ENCODE measurements at regions not wholly inside any gene's neighbourhood (a gene's known extent, or its start where the extent isn't known, plus 50 kb on each side); places are given as distances from the start of the nearest gene placed in this dataset.

DNA sequence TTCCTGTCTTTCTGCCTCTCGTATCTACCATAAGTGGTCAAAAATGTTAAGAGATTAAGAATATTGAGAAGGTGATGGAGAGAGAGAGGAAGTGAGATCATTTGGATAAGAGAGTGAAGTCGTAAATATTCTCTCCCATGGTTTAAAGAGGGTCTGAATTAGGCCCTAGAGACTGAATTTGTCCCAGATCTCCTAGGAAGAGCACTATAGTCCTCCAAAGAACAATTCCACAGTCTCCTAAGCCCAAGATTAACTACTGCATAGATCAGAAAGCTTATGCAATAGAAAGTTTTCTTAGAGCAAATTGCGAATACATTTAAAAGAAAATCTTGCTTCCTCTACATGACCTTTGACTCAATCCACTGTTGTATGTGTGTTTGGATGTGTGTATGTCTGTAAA, 598.8 kb downstream of the TUSC7 start:
- TF ChIP-seq, protein P1, sequence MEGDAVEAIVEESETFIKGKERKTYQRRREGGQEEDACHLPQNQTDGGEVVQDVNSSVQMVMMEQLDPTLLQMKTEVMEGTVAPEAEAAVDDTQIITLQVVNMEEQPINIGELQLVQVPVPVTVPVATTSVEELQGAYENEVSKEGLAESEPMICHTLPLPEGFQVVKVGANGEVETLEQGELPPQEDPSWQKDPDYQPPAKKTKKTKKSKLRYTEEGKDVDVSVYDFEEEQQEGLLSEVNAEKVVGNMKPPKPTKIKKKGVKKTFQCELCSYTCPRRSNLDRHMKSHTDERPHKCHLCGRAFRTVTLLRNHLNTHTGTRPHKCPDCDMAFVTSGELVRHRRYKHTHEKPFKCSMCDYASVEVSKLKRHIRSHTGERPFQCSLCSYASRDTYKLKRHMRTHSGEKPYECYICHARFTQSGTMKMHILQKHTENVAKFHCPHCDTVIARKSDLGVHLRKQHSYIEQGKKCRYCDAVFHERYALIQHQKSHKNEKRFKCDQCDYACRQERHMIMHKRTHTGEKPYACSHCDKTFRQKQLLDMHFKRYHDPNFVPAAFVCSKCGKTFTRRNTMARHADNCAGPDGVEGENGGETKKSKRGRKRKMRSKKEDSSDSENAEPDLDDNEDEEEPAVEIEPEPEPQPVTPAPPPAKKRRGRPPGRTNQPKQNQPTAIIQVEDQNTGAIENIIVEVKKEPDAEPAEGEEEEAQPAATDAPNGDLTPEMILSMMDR (IDR thresholded peaks at IDR 0.05 in 8 of 11, conservative IDR thresholded peaks at IDR 0.05 in 3 of 11) = no peak
- no peak for TF ChIP-seq POLR2A (IDR thresholded peaks at IDR 0.05)

All from spleen (tissue), 7 donors.